NCI-H1048 (cell line): ENCODE measurements at regions not wholly inside any gene's neighbourhood (a gene's known extent, or its start where the extent isn't known, plus 50 kb on each side); places are given as distances from the start of the nearest gene placed in this dataset.

ENCODE experiments used
- DNase-seq: peaks from one replicate; lab custom pipeline; 2025; lab: John Stamatoyannopoulos, UW

GRCh38 chr3:68056556-68056955 lies 402.1 kb upstream of the SUCLG2 start:
- DNase-seq: no peak

GRCh38 chr3:68055215-68055614 lies 400.8 kb upstream of the SUCLG2 start:
- no peak for DNase-seq

GRCh38 chr3:68049776-68050175 lies 395.4 kb upstream of the SUCLG2 start:
- no peak for DNase-seq

- DNase-seq: no peak
Measured at GRCh38 chr3:68045976-68046375, 391.6 kb upstream of the SUCLG2 start.

- DNase-seq: no peak
Measured at GRCh38 chr3:68033867-68034266, 379.5 kb upstream of the SUCLG2 start.

GRCh38 chr3:68032209-68032608 lies 377.8 kb upstream of the SUCLG2 start:
- DNase-seq: no peak

GRCh38 chr3:68025189-68025588 lies 370.8 kb upstream of the SUCLG2 start:
- no peak for DNase-seq

- DNase-seq: no peak
Measured at GRCh38 chr3:68019876-68020275, 365.5 kb upstream of the SUCLG2 start.

- DNase-seq: no peak
Measured at GRCh38 chr3:68018275-68018674, 363.9 kb upstream of the SUCLG2 start.

GRCh38 chr3:68017069-68017468 lies 362.7 kb upstream of the SUCLG2 start:
- no peak for DNase-seq

- no peak for DNase-seq
Measured at GRCh38 chr3:68009900-68010299, 355.5 kb upstream of the SUCLG2 start.

- DNase-seq: no peak
Measured at GRCh38 chr3:68007621-68008226, 353.3 kb upstream of the SUCLG2 start.

GRCh38 chr3:68006646-68007045 lies 352.2 kb upstream of the SUCLG2 start:
- DNase-seq: no peak

- DNase-seq: no peak
Measured at GRCh38 chr3:68004091-68004490, 349.7 kb upstream of the SUCLG2 start.

- no peak for DNase-seq
Measured at GRCh38 chr3:67998281-67998680, 343.9 kb upstream of the SUCLG2 start.

GRCh38 chr3:67995206-67995605 lies 340.8 kb upstream of the SUCLG2 start:
- DNase-seq: no peak

GRCh38 chr3:67986706-67987105 lies 332.3 kb upstream of the SUCLG2 start:
- no peak for DNase-seq

GRCh38 chr3:67983166-67983565 lies 328.8 kb upstream of the SUCLG2 start:
- no peak for DNase-seq

GRCh38 chr3:67981077-67981476 lies 326.7 kb upstream of the SUCLG2 start:
- DNase-seq: no peak

- DNase-seq: no peak
Measured at GRCh38 chr3:67979342-67979741, 324.9 kb upstream of the SUCLG2 start.

GRCh38 chr3:67977762-67978161 lies 323.4 kb upstream of the SUCLG2 start:
- no peak for DNase-seq

- no peak for DNase-seq
Measured at GRCh38 chr3:67976663-67977062, 322.3 kb upstream of the SUCLG2 start.

GRCh38 chr3:67964596-67964995 lies 310.2 kb upstream of the SUCLG2 start:
- DNase-seq: no peak

GRCh38 chr3:67957268-67957667 lies 302.9 kb upstream of the SUCLG2 start:
- DNase-seq: no peak
